Liver (tissue), 3 donors: ENCODE measurements at regions not wholly inside any gene's neighbourhood (a gene's known extent, or its start where the extent isn't known, plus 50 kb on each side); places are given as distances from the start of the nearest gene placed in this dataset.

Experiments used
- ATF3 ChIP-seq: IDR thresholded peaks from 2 replicates; pipeline ENCODE4 v1.6.1; 2016; ENCODE audit warnings: antibody characterized with exemption
- CTCF ChIP-seq: fragments of 150-350 bp; IDR thresholded peaks from 2 replicates; pipeline ENCODE4 v1.5.1; 2017; ENCODE audit warnings: improper control_type of control experiment, low read depth, low read length; ENCODE audit not compliant: missing input control
- FOXA1 ChIP-seq: IDR thresholded peaks from 2 replicates; pipeline ENCODE4 v1.6.1; 2016; ENCODE audit warnings: antibody characterized with exemption
- MAX ChIP-seq: IDR thresholded peaks from 2 replicates; pipeline ENCODE4 v1.6.1; 2016; ENCODE audit warnings: antibody characterized with exemption
- SP1 ChIP-seq: IDR thresholded peaks from 2 replicates; pipeline ENCODE4 v1.6.1; 2018; ENCODE audit warnings: antibody characterized with exemption, mild to moderate bottlenecking
- YY1 ChIP-seq: IDR thresholded peaks from 2 replicates; pipeline ENCODE4 v1.6.1; 2016; ENCODE audit warnings: antibody characterized with exemption, mild to moderate bottlenecking
- donor health status: healthy.
- donor health status: healthy.

GRCh38 chr16:64304396-64304795 is 817.5 kb downstream of the CDH11 start:
- no peak for TF ChIP-seq CTCF
- TF ChIP-seq YY1, result no peak
- no peak for TF ChIP-seq FOXA1
- TF ChIP-seq SP1, result no peak
- no peak for TF ChIP-seq ATF3
- no peak for TF ChIP-seq MAX
